GM19397 (cell line): ENCODE measurements at regions not wholly inside any gene's neighbourhood (a gene's known extent, or its start where the extent isn't known, plus 50 kb on each side); places are given as distances from the start of the nearest gene placed in this dataset.
A peak's percentile ranks its signal among the peaks of the same experiment; 100 is the strongest.
"Not testable (repeated sequence)": the region's sequence is repeated elsewhere in the genome, so short reads cannot be mapped to it uniquely, and the experiment has no call there.

ENCODE experiments used
- ATAC-seq: cut with Tn5 transposase; IDR thresholded peaks from one replicate; pipeline ENCODE4 v1.9.1; 2021; ENCODE audit warnings: mild to moderate bottlenecking, moderate library complexity; ENCODE audit not compliant: unreplicated experiment

DNA sequence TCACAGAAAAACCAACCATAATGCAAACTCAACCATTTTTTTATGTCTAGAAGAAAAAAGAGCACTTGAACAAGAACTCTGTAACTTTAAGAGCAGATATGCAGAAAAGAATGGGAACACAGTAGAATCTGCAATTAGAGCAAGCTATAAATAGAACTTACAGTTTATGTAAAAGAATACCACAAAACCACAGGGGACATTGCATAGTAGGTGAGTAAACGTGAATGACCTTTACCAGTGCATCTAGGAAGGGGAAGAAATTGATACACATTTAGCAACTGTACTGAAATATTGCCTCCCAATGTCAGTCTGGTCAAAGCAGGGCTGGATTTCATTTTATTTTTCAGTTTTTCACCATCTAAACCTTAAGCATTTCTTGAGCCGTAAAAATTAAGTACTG, 242.2 kb upstream of the EDNRB start:
- no peak for ATAC-seq

DNA sequence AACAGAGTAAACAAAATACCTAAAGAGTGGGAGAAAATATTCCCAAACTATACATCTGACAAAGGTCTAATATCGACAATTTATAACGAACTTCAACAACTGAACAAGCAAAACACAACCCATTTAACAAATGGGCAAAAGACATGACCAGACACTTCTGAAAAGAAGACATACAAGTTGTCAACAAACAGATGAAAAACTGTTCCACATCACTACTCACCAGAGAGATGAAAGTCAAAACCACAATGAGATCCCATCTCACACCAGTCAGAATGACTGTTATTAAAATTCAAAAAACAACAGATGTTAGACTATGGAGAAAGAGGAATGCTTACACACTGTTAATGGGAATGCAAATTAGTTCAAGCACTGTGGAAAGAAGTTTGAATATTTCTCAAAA, 233.8 kb upstream of the EDNRB start:
- ATAC-seq: no peak

DNA sequence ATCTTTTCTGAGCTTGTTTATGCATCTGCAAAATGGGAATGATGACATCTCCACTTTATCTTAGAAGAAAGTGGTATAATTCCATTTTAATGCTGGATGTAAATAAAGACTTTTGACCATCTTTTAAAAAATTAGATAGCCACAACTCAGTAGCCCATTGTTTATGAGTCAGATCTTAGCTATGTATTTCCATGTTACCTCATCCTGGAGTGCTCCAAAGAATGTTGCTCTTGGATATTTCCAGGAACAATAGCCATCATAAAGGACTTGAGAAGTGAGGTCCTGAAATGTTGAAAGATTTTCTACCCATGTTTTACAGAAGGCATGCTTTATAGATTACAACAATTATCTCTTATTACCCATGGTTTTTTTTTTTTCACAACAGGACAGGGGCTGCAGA, 229.3 kb upstream of the EDNRB start:
- ATAC-seq: no peak

DNA sequence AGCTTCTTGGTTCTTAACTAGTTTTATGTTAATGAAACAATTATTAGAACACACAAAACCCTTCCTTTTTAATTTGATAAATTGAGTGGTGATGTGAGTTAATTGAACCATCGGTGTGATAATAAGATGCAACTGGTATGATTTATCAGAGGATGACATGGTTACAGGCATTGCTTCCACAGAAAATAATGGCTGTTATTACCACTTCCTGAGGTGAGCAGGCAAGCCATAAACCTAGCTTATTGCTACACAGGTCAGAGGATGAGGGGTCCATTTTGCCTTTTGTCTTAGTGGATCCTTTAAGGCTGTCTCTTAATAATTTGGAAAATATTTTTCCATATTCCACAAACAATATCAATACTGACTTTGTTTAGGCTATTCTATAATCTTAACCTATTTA, 226.6 kb upstream of the EDNRB start:
- ATAC-seq: no peak

DNA sequence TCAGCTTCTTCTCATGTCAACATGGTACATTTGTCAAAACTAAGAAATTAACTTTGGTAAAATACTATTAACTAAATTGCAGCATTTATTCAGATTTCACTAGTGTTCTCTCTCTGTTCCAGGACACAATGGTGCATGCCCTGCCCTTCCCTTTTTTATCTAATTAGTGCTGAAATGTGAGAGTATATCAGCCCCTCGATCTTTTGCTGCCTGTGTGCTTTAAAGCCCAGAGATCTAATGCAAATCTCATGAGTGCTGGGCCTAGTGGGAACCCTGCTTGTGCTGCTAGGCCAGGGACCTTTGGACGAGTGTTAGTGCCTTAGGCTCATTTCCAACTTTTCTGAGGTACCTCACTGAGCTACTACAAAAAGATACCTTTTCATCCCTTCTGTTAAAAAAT, 221.1 kb upstream of the EDNRB start:
- no peak for ATAC-seq

DNA sequence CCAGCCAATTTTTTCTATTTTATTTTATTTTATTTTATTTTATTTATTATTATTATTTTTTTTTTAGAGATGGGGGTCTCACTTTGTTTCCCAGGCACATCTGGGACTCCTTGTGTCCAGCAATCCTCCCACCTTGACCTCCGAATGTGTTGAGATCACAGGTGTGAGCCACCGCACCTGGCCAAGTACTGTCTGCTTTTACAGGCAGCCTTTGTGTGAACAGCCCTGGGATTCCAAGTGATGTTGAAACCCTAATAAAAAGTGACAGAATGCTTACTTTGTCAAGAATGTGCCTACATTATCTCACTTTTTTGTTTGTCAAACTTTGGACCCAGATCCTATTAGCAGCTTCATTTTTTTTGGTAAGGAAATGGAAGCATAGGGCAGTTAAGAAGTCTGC, 220.1 kb upstream of the EDNRB start:
- no peak for ATAC-seq

DNA sequence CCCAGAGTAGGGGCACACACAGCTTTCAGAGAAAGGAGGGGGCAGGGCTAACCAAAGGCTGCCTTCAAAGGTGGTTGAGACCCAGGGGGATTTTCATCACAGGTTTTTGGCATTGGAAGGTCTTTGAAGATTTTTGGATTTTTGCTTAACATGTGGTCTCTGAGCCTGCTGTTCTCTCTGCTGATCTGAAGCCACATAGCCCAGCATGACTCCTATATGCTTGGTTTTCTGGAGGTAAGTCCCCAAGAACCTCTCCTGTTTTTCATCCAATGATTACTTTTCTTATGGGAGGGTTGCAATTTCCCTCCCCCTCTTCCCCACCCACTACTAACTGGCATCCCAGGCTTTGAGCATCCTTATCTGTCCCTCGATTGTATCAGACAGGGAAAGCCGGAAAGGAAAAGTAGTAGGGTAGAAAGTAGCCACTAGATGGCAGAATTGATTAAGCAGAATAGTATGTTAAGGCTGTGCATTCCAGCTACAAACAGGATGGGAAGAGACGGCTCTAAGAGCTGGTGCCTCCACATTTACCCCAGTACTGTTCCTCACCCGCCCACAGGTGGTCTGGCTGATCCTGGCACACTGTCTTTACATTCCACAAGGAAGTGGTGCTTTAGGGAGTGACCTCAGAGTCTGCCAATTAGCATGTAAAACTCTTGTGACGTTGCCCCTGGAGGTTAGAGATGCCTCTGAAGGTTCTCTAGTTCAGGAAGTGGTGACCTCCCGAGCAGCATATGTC, 218.9 kb upstream of the EDNRB start:
- ATAC-seq: peak; percentile 94

DNA sequence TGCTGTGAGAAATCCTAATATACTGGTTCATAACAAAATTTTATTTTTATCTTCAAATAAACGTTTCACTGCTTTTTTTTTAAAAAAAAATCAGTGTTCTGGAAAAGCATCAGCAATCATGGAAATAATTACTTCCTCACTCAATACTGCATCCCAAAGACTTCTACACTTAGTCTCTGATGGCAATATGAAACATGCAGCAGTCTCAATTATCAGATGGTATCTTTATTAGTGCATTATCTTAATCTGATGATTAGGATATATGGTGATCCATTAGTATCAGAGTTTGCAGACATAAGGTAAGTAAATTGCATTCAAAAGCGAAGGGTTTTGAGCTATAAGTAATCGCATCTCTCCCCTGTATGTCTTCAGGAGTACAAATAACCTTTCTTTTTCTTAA, 218.3 kb upstream of the EDNRB start:
- no peak for ATAC-seq

DNA sequence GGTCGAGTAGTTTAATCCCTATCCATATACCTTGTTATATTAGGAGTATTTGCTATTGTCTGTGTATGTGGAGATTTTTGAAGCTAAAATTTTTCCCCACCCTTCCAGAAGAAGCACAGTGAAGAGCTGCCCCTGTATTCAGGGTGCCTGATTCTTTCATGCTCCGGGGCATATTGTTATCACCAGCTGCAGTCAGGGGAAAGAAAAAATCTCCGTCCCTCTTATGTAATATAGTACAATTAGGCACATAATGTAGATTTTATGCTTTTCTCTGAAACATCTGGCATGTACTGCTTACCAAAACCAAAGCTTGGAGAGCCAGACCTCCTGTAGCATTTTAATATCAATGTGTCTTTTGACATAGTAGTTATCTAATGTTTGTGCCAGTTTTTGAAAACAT, 214.9 kb upstream of the EDNRB start:
- ATAC-seq: no peak

DNA sequence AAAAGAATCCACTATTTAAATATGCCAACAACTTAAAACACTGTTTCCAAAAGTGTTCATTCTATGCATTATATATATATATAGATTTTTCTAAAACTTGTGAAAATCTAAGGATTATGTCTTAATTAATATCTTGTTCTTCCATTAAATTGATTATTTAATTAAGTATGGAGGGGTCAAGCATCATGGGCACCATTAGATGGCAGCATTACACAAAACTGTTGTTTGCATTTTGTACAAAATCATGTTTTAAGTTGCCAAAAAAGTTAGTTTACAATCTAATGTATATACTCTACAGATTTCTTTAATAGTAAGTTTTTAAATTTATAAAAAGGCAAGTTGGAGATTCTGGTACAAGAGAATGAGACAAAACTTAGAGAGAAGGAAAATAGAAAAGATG, 213.2 kb upstream of the EDNRB start:
- no peak for ATAC-seq

DNA sequence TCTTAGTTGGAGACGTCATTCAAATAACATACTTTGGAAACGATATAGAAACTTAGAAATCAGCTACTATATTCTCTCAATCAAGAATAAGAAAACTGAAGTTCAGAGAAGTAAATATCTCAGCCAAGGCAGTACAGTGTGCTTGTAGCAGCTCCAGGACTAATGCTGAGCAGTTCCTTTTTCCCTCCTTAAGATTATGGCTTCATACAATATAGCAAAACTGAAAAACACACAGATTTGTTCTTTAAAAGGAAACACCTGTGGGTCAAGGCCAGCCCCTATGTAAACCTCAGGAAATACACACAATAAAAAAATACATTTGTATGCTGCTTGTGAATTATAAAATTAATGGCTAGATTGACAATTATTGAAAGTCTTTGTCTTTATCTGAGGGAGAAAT, 212.7 kb upstream of the EDNRB start:
- ATAC-seq: no peak

DNA sequence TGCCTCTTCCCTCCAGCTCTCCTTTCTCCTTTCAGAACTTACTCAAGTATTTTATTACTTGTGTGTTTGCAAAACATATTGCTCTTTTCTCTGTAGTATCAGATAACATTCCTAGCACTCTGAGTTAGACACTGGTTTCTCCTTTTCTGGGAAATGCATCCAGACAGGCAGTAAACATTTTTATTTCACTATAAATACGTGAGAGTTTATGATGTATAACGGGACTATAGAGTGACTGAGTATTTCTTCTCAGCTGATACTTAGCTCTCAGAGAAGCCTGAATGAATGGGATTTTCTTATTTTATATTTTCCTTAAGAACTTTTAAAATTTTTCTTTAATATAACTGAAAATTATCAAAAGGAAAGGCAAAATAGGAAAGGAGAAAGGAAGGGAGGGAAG, 211.2 kb upstream of the EDNRB start:
- ATAC-seq: no peak

DNA sequence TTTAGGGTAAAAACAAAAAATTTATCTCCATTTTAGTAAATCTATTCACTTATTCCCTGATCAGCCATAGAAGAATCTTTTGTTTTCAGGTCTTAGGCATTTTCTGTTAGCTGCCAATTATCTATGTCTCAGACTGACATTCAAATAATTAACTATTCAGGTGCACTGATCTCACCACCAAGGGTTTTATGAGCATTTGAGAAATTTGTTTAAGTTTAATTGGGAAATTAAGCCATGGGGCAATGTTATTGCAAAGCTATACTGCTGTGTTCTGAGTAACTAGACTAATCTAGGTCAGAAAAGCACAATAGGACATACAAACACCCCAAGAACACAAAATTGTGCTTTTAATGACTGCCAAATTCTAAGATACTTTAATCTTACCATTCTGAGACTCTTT, 210.7 kb upstream of the EDNRB start:
- no peak for ATAC-seq

DNA sequence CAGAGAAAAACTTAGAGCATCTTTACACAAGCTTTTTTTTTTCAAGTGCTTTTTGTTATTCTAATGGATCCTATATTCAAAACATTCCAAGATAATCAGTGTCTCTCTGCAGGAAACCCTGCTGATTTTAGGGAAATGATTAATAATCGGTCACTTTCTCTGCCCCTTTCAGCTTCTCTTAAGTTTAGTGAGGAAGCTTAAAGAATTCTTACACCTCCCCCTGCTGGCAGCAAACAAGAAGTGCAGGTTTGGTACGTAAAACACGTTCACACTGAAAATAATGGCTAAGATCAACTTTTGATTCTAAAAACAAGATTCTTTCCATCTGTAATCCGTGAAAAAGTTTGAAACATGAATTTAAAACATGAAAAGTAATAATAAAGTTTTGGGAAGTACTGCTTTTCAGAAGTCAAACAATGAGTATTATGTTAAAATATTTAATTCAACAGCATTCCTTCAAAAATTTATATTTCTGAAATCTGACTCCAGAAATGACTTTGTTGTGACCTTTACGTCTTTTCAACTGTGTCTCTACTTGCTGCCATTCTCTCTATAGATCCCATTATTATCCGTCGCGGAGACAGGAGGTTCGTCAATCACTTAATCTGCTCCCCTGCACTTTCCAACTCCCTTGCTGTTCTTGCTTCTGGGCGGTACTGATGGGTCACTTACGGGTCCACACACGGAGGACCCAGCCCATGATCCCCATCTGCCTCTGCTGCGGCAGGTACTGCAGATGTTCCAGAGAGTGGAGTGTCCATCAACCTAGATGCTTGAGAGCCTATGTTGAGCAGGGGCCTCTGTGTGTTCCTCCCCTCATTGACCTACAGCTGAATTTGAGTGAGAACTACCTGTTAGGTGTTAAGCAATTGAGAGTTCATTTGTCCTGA, 203.1 kb upstream of the EDNRB start:
- ATAC-seq: peak; percentile 52

DNA sequence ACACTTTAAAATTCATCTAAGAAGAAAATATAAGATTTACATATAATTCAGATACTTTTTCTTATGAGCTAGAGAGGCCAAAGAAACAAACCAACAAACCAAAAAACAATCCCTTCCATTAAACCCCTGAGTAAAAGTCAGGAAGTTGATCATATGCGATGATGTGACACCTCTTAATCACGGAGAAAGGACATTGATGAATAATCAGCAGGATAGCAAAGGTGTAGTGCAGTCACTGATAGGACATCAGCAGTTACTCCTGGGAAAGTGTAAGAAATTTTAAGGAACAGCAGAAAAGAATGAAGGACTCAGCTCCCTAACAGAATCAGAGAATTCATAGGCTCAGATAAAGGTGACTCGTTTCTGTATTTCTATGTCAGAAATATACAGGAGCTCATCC, 202.4 kb upstream of the EDNRB start:
- ATAC-seq: no peak

DNA sequence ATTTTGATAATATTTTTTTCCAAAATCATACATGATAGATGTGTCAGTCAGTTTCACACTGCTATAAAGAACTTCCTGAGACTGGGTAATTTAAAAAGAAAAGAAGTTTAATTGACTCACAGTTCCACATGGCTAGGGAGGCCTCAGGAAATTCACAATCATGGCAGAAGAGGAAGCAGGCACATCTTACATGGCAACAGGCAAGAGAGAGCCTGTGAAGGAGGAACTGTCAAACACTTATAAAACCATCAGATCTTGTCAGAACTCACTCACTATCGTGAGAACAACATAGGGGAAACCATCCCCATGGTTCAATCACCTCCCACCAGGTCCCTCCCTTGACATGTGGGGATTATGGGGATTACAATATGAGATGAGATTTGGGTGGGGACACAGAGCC, 201.5 kb upstream of the EDNRB start:
- ATAC-seq: not testable (repeated sequence)

DNA sequence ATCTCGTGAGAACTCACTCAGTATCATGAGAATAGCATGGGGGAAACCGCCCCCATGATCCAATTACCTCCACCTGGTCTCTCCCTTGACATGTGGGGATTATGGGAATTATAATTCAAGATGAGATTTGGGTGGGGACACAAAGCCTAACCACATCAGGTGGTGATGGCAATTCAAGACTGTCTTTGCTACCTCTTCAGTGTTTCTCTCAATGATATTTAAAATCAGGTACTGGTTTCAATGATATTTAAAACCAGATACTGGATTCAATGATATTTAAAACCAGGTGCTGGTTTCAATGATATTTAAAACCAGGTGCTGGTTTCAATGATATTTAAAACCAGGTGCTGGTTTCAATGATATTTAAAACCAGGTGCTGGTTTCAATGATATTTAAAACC, 198.4 kb upstream of the EDNRB start:
- ATAC-seq: not testable (repeated sequence)

DNA sequence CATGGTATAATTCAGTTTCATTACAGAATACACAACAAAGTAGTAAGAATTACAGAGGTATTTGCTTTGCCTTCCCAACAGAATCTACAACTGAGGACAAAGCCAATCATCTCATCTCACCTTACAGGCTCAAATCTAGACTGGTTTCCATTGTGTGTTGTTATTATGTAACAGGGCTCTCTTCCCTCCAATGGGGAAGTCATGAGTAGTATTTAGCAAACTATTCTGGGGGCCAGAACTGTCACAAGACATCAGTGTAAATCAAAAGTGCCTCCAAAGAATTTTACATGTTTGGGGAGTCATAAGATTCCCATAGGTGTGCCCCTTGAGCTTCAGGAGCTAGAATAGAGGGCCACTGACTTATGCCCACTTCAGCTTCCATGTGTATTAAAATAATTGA, 187.0 kb upstream of the EDNRB start:
- no peak for ATAC-seq

DNA sequence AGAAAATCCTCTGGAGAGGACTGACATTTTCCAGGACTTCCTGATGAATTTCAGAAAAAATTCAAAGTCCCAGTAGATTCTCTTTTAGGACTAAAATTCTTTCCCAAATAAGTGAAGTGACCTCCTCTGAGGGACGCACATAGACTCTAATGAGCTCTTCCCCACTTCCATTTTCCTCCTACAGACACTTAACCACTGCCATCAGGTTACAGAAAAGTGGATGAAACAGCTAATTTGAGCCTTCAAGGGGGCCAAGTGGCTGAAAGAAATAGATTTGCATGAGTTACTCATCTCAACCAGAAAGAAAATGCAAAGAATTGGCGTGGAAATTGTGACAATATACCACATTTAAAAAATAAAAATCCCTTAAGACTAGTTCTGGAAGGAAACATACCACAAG, 185.3 kb upstream of the EDNRB start:
- ATAC-seq: no peak

DNA sequence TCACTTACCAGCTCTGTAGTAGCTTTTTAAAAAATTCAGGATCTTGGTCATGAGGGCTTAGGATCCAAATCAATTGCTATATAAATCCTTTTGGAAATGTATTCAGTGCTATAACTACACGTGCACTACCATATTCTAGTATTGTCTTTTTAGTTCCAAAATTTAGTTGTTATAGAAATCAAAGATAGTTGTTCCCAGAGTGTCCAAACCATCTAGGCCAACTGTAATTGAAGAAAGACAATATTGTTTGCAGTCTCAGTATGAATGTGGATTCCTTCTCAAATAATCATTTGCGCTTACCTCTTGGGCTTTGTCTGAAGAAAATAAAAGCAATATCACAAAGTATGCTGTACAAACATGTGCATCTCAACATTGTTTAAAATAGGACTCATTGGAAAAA, 184.1 kb upstream of the EDNRB start:
- ATAC-seq: no peak

DNA sequence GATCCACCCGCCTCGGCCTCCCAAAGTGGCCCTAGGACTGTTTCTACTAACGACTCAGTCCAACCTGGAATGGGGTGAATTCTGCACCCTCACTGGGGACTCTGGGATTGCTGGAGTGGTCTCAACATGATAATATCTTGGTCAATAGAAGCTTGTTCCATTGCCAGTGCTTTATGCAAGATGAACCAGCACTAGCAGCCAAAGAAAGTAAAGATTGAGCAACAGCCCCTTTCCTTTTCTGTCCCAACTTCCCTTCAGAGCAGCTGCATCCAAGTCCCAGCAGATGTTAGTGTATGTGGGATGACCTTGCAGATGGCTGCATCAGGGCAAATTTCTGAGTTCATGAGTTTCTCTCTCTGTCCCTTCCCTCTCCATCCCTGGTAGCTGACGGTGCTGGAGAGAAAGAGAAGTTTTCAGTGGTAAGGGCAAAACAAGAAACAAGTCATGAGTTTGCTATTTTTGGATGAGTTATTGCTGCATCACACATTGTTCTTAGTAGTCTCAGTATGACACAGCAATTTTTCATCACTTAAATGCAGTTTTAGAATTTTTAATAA, 183.6 kb upstream of the EDNRB start:
- ATAC-seq: no peak

DNA sequence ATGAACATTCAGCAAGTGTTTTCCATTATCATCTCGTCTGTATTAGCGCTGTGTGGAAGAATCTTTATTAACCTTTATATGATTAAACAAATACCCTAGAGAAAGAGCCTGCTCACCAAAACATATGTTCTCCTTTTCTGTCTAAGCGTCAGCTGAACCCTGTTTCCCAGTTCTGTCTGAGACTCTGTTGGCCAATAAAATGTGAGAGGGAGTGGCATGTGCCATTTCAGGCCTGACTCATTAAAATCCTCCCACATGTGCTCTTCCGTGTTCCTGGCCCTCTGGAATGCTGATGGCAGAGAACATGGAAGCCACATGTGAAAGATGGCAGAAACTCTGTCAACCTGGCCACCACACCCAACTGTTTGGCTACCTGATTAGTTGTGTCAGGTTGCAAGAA, 181.9 kb upstream of the EDNRB start:
- no peak for ATAC-seq
